HepG2 (cell line): ENCODE measurements at regions not wholly inside any gene's neighbourhood (a gene's known extent, or its start where the extent isn't known, plus 50 kb on each side); places are given as distances from the start of the nearest gene placed in this dataset.

Experiments
- ATAC-seq: fragments of 200-7000 bp; cut with Tn5 transposase; 3 replicates; pipeline ENCODE4 v1.9.1; 2020; ENCODE audit warnings: mild to moderate bottlenecking, moderate library complexity
- BruUV-seq: library from RNA; stranded (reverse); fragments of 400-500 nt; replicated peaks from 2 replicates; lab custom pipeline; 2021; lab: Mats Ljungman, UMichigan
- CTCF ChIA-PET: fragments of 300-600 bp; formaldehyde crosslinking; extraction: SDS; loops from one replicate; lab custom pipeline; 2021; ENCODE audit warnings: low total read pairs, inconsistent platforms, low intra/inter-chr PET ratio; lab: Yijun Ruan, JAX
- POLR2A ChIA-PET: fragments of 350-600 bp; sonication (Branson Sonifier 250); formaldehyde crosslinking; loops from one replicate; lab custom pipeline; 2020; ENCODE audit warnings: antibody characterized with exemption, inconsistent platforms; lab: Yijun Ruan, JAX
- DNase-seq: peaks from one replicate; pipeline ENCODE4 v3.0.0-alpha.2; 2015; ENCODE audit warnings: low spot score
- FAIRE-seq: peaks from 3 replicates; lab custom pipeline; 2011; peaks lifted over from hg19 to GRCh38; lab: Jason Lieb, UNC
- H2AFZ ChIP-seq: one replicate; pipeline ENCODE4 v1.6.1; 2011; ENCODE audit warnings: low read length, inconsistent platforms
- H3K27ac ChIP-seq: fragments of 300-600 bp; 3 replicates; pipeline ENCODE4 v1.8.0; 2011; ENCODE audit warnings: mixed run types, mild to moderate bottlenecking, mixed read lengths, low read length, inconsistent platforms; ENCODE audit not compliant: insufficient read depth; ENCODE audit errors: extremely low read length
- H3K27me3 ChIP-seq, 2 experiments: fragments of 200-600 bp in 1 of 2; 2 replicates in 1 of 2; 3 replicates in 1 of 2; pipeline versions ENCODE4 v1.6.0 to v1.8.0; 2011; ENCODE audit warnings: low read length in 2 of 2, mild to moderate bottlenecking in 2 of 2, moderate library complexity in 2 of 2, inconsistent platforms in 1 of 2; ENCODE audit not compliant: insufficient read depth in 2 of 2, control insufficient read depth in 1 of 2
- H3K36me3 ChIP-seq, 2 experiments: fragments of 200-600 bp in 1 of 2; replicated peaks in 1 of 2; 2 replicates in 1 of 2; 3 replicates in 1 of 2; pipeline versions ENCODE4 v1.5.1 to v1.8.0; 2011; ENCODE audit warnings: low read length in 2 of 2, inconsistent platforms in 1 of 2; ENCODE audit not compliant: insufficient read depth in 2 of 2, control insufficient read depth in 1 of 2
- H3K4me1 ChIP-seq: 2 replicates; pipeline ENCODE4 v1.5.1; 2012; ENCODE audit warnings: low read length, inconsistent platforms; ENCODE audit not compliant: insufficient read depth
- H3K4me2 ChIP-seq: 2 replicates; pipeline ENCODE4 v1.6.0; 2011; ENCODE audit warnings: low read depth, low read length, inconsistent platforms
- H3K4me3 ChIP-seq, 3 experiments: fragments of 200-600 bp in 1 of 3; sonication (generic), shearing (Covaris generic) in 1 of 3; replicated peaks in 1 of 3; 2 replicates each; pipeline ENCODE4 v1.5.1; 2011 to 2016; ENCODE audit warnings: low read length in 3 of 3, inconsistent platforms in 2 of 3, low read depth in 2 of 3, mild to moderate bottlenecking in 2 of 3, control low read depth in 1 of 3, mixed read lengths in 1 of 3; ENCODE audit not compliant: insufficient read depth in 1 of 3
- H3K79me2 ChIP-seq: one replicate; pipeline ENCODE4 v1.6.1; 2011; ENCODE audit warnings: low read length, inconsistent platforms; ENCODE audit not compliant: insufficient read depth
- H3K9ac ChIP-seq: 2 replicates; pipeline ENCODE4 v1.6.0; 2011; ENCODE audit warnings: mild to moderate bottlenecking, low read depth, low read length, inconsistent platforms; ENCODE audit not compliant: insufficient read depth
- H3K9me3 ChIP-seq: 2 replicates; pipeline ENCODE4 v1.5.1; 2012; ENCODE audit warnings: mild to moderate bottlenecking, low read length
- H4K20me1 ChIP-seq: 2 replicates; pipeline ENCODE4 v1.6.0; 2011; ENCODE audit warnings: inconsistent platforms, mild to moderate bottlenecking, low read length, moderate library complexity; ENCODE audit not compliant: insufficient read depth
- AKNA ChIP-seq: sonication (generic); formaldehyde crosslinking; IDR thresholded peaks from 2 replicates; pipeline ENCODE4 v1.4.0; 2020; ENCODE audit warnings: missing genetic modification reagents, borderline replicate concordance
- GFI1 ChIP-seq: sonication (generic); formaldehyde crosslinking; IDR thresholded peaks from 2 replicates; pipeline ENCODE4 v1.5.0; 2020; ENCODE audit warnings: missing genetic modification reagents, mild to moderate bottlenecking, borderline replicate concordance
- TIGD3 ChIP-seq: sonication (generic); formaldehyde crosslinking; IDR thresholded peaks from 2 replicates; pipeline ENCODE4 v1.5.1; 2020; ENCODE audit warnings: mild to moderate bottlenecking, missing genetic modification reagents, borderline replicate concordance
- WGBS: methylation state at CpG from one replicate; pipeline ENCODE4 v1.1.6; 2017; ENCODE audit warnings: low lambda C conversion rate; 5-methylcytosine and 5-hydroxymethylcytosine counted together
- in situ Hi-C: cut with HindIII; loops from 2 replicates; pipeline ENCODE4 v1.10.0; 2017; ENCODE audit warnings: low pct_unique_long_range_greater_than_20kb; ENCODE audit not compliant: extremely low pct_ligation_motif_present
- intact Hi-C: fragments of 100-400 bp; cut with micrococcal nuclease; formaldehyde crosslinking; loops from one replicate; pipeline ENCODE4 v1.10.0; 2022; ENCODE audit not compliant: unreplicated experiment

GRCh38 chr13:111964411-111965035, 102.4 kb upstream of the SOX1 start:
- WGBS = 67% methylated on average over 25 of the region's 28 CpGs
- no peak overlapping the region for H3K4me3 ChIP-seq
- DNase-seq = no peak
- BruUV-seq = no TSS peak
- no peak overlapping the region for H2AFZ ChIP-seq
- no peaks in the 10 kb centered on the region for H3K4me1 ChIP-seq
- no peak overlapping the region for H3K27ac ChIP-seq
- no peak overlapping the region for H3K4me2 ChIP-seq
- H3K27me3 ChIP-seq = peaks cover 6 to 24% of the 10 kb centered on the region in 2 experiments; a peak in 3 of 5 replicates
- H3K79me2 ChIP-seq = no peaks in the 10 kb centered on the region
- FAIRE-seq = no peak
- H4K20me1 ChIP-seq = no peaks in the 10 kb centered on the region
- ATAC-seq = no peak
- POLR2A ChIA-PET = no interaction called here
- no peaks in the 10 kb centered on the region for H3K36me3 ChIP-seq
- TF ChIP-seq AKNA (CRISPR knock-in tag) = no peak
- no peak for TF ChIP-seq TIGD3 (CRISPR knock-in tag)
- TF ChIP-seq GFI1 = no peak
- CTCF ChIA-PET = no interaction called here
- intact Hi-C loops (no loop called here), in situ Hi-C loops (no loop called here)
- H3K9ac ChIP-seq = no peak overlapping the region
- H3K9me3 ChIP-seq = no peaks in the 10 kb centered on the region
